GM19328 (cell line): ENCODE measurements at regions not wholly inside any gene's neighbourhood (a gene's known extent, or its start where the extent isn't known, plus 50 kb on each side); places are given as distances from the start of the nearest gene placed in this dataset.
"Not testable (repeated sequence)": the region's sequence is repeated elsewhere in the genome, so short reads cannot be mapped to it uniquely, and the experiment has no call there.

Experiments
- ATAC-seq: cut with Tn5 transposase; IDR thresholded peaks from one replicate; pipeline ENCODE4 v1.9.1; 2021; ENCODE audit warnings: mild to moderate bottlenecking, moderate library complexity; ENCODE audit not compliant: unreplicated experiment

GRCh38 chr9:38195737-38196161 lies 126.7 kb upstream of the SHB start:
- no peak for ATAC-seq

DNA sequence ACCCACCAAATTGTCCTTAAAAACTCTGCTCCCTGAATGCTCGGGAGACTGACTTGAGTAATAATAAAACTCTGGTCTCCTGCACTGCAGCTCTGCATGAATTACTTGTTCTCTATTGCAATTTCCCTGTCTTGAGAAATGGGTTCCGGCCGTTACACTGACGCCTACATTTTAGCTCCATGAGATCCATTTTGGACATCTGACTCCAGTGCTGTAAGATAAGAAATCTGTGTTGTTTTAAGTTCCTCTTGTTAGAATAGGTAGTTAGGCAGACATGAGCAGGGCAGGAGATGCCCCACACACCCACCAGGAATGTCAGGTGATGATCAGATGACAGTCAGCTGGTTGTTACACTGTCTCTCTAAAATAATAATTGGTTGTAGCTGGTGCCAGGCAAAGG lies 125.8 kb upstream of the SHB start:
- no peak for ATAC-seq

DNA sequence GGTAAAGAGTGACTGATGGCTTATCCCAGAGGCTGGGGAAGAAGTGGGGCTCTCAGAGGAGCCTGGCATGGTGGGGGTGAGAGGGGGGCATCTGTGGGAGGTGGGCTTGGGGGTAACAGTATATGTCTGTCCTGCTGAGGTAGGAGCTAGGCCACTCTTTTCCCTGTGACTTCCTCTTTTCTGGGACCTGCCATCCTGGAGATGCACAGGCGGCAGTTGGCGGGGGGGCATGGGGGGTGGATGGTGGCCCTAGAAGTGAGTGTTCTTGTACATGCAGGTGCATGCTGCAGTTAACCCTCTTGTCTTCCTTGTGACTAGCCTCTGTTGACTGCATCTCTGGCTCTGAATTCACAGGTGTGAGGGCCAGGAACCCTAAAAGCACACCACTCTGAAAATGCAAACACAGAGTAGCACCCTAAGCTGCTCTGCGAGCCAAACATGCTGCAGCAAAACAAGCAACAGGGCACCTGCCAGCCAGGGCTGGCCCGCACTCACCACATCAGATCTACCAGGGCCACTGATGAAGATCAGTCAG lies 123.8 kb upstream of the SHB start:
- ATAC-seq, result no peak

DNA sequence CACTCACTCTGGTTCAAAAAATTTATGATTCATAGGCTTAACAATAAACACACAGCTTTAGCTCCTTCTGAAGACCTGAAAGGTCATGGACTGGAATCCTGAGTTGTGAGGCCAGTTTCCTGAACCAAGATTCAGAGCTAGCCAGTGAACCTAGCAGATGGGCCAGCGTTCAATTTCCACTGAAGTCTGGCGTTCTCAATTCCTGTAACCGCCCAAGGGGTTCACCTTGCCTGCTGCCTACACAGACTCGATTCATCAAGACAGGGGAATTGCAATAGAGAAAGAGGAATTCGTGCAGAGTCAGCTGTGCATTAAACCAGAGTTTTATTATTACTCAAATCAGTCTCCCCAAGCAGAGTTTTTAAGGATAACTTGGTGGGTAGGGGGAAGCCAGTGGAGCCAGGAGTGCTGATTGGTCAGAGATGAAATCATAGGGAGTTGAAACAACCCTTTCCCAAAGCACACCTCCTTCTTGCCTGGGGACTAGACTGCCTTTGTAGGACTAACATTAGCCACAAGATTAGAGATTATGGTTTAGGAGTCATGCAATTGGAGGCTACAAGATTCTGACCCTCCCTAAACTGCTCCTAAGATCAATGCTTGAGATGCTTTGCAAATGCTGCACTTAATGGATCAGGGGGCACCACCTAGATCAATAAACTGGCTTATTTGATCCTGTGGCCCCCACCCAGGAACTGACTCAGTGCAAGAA lies 117.5 kb upstream of the SHB start:
- ATAC-seq, result no peak

GRCh38 chr9:38185647-38186403 lies 116.8 kb upstream of the SHB start:
- ATAC-seq, result no peak

DNA sequence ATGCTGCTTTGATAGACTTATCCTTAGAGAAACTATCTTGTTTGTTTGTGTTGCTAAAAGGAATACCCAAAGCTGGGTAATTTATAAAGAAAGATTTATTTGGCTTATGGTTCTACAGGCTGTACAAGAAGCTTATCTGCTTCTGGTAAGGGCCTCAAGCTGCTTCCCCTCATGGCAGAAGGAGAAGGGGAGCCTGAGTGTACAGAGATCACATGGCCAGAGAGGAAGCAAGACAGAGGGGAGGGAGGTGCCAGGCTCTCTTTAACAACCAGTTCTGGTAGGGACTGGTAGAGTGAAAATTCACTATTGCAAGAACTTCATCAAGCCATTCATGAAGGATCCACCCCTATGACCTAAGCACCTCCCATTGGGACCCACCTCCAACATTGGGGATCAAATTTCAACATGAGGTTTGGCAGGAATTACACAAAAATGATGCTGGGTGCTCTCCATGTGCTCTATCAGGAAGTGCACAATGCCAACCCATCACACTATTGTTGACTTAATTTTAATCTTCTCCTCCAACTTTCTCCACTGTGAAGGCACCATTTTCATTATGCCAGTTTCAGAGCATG lies 115.1 kb upstream of the SHB start:
- no peak for ATAC-seq

DNA sequence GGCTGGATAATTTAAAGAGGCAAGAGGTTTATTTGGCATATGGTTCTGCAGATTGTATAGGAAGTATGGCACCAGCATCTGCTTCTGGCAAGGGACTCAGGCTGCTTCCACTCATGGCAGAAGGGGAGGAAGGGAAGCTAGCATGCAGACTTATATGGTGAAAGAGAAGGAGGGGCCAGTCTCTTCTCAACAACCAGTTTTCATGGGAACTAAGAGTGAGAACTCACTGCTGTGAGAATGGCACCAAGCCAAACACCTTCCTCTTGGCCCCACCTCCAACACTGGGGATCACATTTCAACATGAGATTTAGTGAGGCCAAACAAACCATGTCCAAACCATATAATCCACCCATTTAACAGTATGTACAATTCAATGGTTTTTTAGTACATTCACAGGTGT lies 113.3 kb upstream of the SHB start:
- ATAC-seq, result no peak

DNA sequence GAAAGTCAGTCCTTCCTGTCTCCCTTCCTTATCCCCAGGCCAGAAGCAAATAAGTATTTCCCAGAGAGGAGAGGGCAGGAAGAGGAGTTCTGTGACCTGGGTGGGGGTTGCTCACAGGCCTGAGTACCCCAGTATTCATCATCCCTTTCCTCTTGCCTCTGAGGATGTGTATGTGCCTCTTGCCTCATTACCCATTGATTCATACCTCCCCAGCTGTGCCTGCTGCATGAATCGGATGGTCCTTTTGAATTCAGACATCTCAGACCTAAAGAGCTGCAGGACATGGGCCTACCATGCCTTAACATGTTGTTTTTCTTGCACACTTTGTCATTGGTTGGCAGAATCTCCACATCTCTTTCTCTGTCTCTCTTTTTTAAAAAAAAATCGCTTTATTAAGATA lies 112.8 kb upstream of the SHB start:
- no peak for ATAC-seq

GRCh38 chr9:38181232-38181631 lies 112.2 kb upstream of the SHB start:
- no peak for ATAC-seq

GRCh38 chr9:38180656-38181055 lies 111.6 kb upstream of the SHB start:
- ATAC-seq, result no peak

- no peak for ATAC-seq
These were observed 110.9 kb upstream of the SHB start for GRCh38 chr9:38179965-38180364.

- no peak for ATAC-seq
These were observed 109.2 kb upstream of the SHB start for GRCh38 chr9:38178237-38178636.

GRCh38 chr9:38177680-38178079 lies 108.7 kb upstream of the SHB start:
- no peak for ATAC-seq

DNA sequence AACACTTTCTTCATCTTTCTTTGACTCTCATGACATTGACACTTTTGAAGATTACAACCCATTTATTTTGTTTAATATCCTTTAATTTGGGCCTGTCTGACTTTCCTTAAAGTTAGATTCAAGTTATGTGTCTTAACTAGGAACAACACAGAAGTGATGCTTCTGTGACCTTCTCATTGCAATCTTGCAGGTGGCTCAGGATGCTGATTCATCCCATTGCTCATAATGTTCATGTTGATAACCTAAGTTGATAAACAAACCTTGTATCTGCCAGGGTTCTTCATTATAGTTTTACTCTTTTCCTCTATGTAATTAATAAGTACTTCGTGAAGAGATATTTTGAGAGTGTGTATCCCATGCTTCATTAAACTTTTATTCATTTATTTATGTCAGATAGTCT lies 107.2 kb upstream of the SHB start:
- ATAC-seq, result no peak

- ATAC-seq, result no peak
These were observed 106.4 kb upstream of the SHB start for GRCh38 chr9:38175423-38175822.

DNA sequence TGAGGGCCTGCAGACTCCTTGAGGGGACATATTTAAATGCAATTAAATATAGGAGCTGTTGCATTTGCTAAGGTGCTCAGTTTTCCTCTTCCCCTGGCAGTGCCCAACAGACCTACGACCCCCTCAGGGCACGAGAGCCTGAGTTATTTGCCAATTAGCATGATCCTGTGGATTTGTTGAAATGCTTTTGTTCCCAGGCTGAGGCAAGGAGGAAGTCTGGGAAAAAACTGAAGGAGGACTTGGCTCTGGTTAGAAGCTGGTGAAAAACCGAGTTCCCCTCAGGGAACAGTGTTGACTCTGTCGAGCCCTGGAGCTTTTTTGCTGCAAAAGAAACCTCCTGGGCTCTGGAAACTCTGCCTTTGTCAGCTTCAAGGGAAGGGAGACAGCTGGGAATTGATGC lies 103.6 kb upstream of the SHB start:
- no peak for ATAC-seq

DNA sequence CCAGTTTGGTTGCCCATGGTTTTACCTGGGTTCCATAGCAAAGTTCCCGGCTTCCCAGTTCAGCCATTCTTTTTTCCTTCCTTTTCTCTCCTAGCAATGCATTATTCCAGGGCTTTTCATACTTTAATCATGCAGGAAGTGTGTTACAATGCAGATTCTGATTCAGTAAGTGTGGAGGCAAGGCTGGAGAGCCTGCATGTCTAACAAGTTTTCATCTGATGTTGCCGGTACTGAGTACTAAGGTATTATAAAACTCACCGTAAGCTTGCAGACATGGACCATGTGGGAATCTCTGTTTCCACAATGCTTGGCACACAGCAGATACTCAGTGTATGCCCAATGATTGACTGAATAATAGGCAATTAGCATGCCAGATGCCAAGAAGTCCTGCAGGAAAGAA lies 102.9 kb upstream of the SHB start:
- ATAC-seq, result no peak

GRCh38 chr9:38171538-38171884 lies 102.5 kb upstream of the SHB start:
- ATAC-seq, result no peak

- ATAC-seq, result not testable (repeated sequence)
These were observed 101.9 kb upstream of the SHB start for GRCh38 chr9:38170763-38171537.

DNA sequence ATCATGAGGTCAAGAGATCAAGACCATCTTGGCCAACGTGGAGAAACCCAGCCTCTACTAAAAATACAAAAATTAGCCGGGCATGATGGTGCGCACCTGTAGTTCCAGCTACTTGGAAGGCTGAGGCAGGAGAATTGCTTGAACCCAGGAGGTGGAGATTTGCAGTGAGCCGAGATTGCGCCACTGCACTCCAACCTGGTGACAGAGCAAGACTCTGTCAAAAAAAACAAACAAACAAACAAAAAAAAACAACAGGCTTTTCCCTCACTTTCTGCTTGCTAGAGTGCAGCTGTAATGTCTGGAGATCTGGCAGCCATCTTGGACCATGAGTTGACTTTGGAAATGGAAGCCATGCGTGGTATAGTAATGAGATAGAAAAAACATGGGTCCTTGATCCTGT lies 101.1 kb upstream of the SHB start:
- ATAC-seq, result not testable (repeated sequence)

DNA sequence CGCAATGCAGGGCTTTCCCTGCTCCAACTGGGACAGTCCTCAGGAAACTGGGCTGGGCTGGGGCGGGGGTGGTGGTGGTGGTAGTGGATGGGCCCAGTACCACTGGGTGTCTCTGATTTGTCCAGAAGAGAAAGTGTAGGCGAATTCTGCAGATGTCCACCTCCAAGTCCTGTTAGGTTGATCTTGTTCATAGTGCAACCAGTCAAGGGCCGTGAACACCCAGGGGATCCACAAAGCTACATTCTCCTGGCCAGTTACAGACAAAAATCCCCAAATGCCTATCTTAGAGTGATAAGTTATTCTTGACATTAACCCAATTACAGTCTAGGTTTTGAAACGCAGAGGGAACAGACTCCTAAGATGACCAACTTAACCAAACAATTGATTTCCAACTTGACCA lies 97.5 kb upstream of the SHB start:
- ATAC-seq, result no peak
